GM12891 (cell line): ENCODE measurements at regions not wholly inside any gene's neighbourhood (a gene's known extent, or its start where the extent isn't known, plus 50 kb on each side); places are given as distances from the start of the nearest gene placed in this dataset.

Experiments
- DNase-seq: peaks from one replicate; pipeline ENCODE4 v3.0.0; 2011; ENCODE audit warnings: low spot score; ENCODE audit not compliant: insufficient read length
- FAIRE-seq: peaks from 2 replicates; lab custom pipeline; 2011; peaks lifted over from hg19 to GRCh38; lab: Jason Lieb, UNC
- PAX5 ChIP-seq: IDR thresholded peaks from 2 replicates; pipeline ENCODE4 v1.6.1; 2011; ENCODE audit warnings: low read length, moderate library complexity, mild to moderate bottlenecking; ENCODE audit not compliant: insufficient read depth, severe bottlenecking
- POLR2A ChIP-seq: IDR thresholded peaks from 2 replicates; pipeline ENCODE4 v1.6.1; 2011; ENCODE audit warnings: low read depth, low read length, control low read depth
- POLR2AphosphoS5 ChIP-seq: IDR thresholded peaks from 2 replicates; pipeline ENCODE4 v1.6.1; 2011; ENCODE audit warnings: low read depth, low read length, control low read depth
- POU2F2 ChIP-seq: IDR thresholded peaks from 2 replicates; pipeline ENCODE4 v1.6.1; 2011; ENCODE audit warnings: low read depth, mild to moderate bottlenecking, control low read depth, low read length, moderate library complexity
- SPI1 ChIP-seq: IDR thresholded peaks from 2 replicates; pipeline ENCODE4 v1.6.1; 2011; ENCODE audit warnings: low read depth, low read length, control low read depth
- TAF1 ChIP-seq: IDR thresholded peaks from 2 replicates; pipeline ENCODE4 v1.6.1; 2011; ENCODE audit warnings: low read depth, low read length, control low read depth

DNA sequence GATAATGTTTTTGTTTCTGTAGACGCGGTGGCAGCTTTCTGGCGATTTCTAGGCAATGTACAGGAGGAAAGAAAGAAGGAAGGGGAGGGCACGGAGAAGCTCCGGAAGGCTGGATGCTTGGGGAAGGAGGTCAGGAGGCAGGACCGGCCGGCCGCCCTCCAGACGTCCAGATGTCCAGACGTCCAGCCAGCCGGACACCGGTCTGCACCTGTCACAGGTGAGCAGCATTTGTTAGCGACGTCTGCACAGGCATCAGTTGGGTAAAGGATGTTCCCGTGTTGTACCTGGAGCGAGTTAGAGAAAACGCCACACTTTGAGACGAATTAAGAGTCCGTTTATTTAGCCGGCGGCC, 90.0 kb upstream of the PPP2R3B start:
- DNase-seq: no peak
- TF ChIP-seq SPI1: no peak
- FAIRE-seq: no peak

DNA sequence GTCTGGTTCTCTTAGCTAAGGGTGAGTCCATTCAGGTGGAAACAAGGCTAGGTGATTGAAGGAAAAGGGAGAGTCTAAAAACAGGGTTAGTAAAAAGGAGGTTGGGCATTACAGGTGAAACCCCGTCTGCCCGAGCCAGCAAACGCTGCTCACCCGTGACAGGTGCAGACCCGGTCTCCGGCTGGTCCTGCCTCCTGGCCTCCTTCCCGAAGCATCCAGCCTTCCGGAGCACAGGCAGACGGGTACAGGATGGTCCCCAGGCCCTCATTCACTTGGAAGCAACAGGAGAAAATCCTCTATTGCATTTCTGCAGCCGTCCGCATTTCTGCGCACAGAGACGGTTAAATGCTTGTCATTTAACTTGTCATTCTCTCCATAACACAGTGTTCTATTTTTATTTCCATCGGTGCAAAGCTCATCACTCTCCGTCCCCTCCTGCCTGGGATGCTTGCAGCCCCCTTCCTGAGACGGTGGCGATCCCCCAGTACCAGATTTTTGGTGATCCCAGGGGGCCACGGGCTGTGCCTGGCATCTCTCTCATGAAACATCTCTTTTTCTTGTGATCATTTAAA, 90.8 kb upstream of the PPP2R3B start:
- no peak for FAIRE-seq
- no peak for DNase-seq
- no peak for TF ChIP-seq POLR2A
- TF ChIP-seq PAX5: no peak
- no peak for TF ChIP-seq TAF1
- TF ChIP-seq SPI1: no peak
- no peak for TF ChIP-seq POLR2AphosphoS5
- TF ChIP-seq POU2F2: no peak

DNA sequence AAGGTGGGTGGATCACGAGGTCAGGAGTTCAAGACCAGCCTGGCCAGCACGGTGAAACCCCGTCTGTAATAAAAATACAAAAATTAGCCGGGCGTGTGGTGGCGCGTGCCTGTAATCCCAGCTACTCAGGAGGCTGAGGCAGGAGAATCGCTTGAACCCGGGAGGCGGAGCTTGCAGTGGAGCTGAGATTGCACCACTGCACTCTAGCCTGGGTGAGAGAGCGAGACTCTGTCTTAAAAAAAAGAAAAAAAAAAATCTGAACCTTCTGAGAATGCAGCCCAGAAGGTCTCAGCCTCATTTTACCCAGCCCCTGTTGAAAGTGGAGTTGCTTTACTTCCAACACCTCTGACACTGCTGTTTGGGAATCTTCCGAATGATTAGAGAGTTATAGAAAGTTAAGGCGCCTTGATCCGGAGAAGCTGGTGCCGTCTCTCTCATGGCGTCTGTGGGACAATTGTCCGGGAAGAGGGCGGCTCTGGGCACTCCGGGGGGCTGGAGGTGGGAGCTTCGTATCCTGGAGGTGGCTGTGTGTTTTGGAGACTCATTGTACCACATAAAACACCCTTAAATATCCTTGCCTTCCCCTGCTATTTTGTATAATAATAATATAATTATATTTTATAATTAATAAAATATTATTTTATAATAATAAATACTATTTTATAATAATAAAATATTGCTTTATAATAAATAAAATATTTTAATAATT, 92.7 kb upstream of the PPP2R3B start:
- DNase-seq (no peak), FAIRE-seq (no peak)
- TF ChIP-seq TAF1: no peak
- TF ChIP-seq POU2F2: no peak
- TF ChIP-seq POLR2AphosphoS5: no peak
- no peak for TF ChIP-seq POLR2A
- TF ChIP-seq SPI1: no peak
- TF ChIP-seq PAX5: no peak

DNA sequence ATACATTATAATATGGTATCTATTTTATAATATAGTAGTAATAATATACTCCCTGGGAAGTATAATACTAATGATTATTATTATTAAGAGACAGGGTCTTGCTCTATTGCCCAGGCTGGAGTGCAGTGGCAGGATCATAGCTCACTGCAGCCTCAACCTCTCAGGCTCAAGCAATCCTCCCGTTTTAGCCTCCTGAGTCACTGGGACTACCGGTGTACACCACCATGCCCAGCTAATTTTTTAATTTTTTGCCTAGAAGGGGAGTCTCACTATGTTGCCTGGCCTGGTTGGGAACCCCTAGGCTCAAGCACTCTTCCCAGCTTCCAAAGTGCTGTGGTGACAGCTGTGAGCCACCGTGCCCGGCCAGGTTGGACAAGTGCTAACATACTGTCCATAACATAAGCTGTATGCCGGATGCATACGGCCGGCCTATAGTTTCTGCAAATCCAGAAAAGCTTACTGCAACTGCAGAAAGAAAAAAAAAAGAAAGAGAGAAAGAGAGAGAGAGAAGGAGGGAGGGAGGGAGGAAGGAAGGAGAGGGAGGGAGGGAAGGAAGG, 94.2 kb upstream of the PPP2R3B start:
- no peak for TF ChIP-seq POLR2AphosphoS5
- no peak for TF ChIP-seq POLR2A
- no peak for TF ChIP-seq TAF1
- TF ChIP-seq SPI1: no peak
- TF ChIP-seq PAX5: no peak
- TF ChIP-seq POU2F2: no peak
- DNase-seq (no peak), FAIRE-seq (no peak)

DNA sequence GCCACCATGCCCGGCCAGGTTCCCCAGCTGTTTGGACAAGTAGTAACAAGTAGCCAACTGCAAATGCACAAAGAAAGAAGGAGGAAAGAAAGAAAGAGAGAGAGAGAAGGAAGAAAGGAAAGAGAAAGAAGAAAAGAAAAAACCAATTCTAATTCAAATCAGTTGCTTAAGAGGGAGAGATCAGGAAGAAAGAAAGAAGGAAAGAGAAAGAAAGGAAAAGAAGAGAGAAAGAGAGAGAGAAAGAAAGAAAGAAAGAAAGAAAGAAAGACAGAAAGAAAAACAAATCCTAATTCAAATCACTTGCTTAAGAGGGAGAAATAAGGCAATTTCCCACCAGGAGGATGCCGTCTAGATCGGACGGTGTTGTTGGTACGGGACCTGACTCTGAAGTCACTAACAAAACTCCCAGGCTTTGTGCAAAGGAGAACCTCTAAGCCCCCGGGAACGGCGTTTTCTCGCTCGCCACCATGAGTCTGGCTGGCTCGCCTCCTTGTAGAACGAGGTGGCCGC, 95.5 kb upstream of the PPP2R3B start:
- DNase-seq (no peak), FAIRE-seq (no peak)
- TF ChIP-seq POLR2A: no peak
- no peak for TF ChIP-seq TAF1
- no peak for TF ChIP-seq POLR2AphosphoS5
- TF ChIP-seq POU2F2: no peak
- no peak for TF ChIP-seq SPI1
- TF ChIP-seq PAX5: no peak

DNA sequence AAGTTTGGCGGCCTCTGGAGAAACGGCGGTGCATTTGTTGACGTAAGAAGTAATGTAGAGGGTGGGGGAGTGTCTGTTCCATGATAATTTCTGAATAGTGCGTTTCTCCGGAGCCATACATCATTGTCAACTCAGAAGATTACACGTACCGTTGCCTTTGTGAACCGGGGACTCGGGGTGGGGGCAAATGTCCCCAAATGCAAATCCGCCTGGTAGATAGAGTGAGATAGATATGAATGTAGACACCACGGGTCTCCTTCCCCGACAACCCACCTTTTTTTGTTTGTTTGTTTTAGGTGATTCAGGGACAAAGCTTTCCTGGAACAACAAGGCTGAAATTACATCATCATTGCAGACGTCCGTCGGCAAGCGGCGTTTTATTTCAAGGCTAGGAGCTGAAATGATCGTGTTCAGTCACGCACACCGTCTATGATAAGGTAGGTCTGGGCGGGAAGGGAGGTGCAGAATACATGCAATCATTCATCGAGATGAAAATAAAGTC, 96.0 kb upstream of the PPP2R3B start:
- TF ChIP-seq POU2F2 (no peak), SPI1 (no peak), PAX5 (no peak), TAF1 (no peak), POLR2AphosphoS5 (no peak), POLR2A (no peak)
- no peak for DNase-seq
- FAIRE-seq: no peak

DNA sequence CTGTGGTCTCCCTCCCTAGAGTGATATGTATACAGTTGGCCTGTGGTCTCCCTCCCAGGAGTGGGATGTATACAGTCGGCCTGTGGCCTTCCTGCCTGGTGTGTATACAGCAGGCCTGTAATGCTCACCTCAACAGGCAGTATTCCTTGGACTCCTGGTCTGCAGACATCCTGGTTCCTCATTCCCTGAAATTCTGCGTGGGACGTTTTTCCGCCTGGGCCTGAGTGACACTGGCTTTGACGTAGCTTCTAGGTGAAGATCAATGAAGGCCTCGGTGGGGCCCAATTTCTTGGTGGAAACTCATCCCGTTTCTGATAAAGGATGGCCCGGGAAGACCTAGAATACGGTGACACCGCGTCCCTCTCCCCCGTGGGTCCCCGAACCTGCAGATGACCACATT, 98.7 kb upstream of the PPP2R3B start:
- TF ChIP-seq POLR2AphosphoS5: no peak
- no peak for FAIRE-seq
- no peak for DNase-seq

DNA sequence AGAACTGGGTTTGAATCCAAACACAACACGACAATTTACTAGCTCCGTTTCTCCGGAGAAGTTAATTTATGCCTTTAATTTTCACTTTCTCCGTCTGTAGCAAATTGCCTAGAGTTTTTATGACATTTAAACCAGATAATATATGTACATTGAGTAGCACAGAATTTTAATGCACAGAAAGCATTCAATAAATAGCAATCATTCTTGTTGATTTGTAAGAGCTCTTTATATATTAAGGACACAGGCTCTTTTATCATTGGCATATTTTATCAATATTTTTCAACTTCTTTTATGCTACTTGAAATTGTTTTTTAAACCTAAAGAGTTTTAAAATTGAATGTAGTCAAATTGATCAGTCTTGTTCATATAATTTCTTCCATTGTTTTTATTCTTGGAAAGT, 99.6 kb upstream of the PPP2R3B start:
- no peak for DNase-seq
- TF ChIP-seq POU2F2 (no peak), SPI1 (no peak), POLR2AphosphoS5 (no peak), TAF1 (no peak), PAX5 (no peak), POLR2A (no peak)
- no peak for FAIRE-seq

DNA sequence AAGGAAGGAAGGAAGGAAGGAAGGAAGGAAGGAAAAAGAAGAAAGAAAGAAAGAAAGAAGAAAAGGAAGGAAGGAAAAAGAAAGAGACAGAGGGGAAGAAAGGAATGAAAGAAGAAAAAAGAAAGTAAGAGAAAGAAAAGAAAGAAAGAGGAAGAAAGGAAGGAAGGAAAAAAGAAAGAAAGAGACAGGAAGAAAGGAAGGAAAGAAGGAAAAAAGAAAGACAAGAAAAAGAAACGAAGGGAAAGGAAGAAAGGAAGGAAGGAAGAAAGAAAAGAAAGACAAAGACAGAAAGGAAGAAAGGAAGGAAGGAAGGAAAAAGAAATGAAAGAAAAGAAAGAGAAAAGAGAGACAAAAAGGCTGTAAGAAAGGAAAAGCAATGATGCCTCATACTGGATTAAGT, 101.1 kb upstream of the PPP2R3B start:
- no peak for TF ChIP-seq PAX5
- no peak for TF ChIP-seq POLR2A
- no peak for TF ChIP-seq SPI1
- no peak for TF ChIP-seq POLR2AphosphoS5
- TF ChIP-seq POU2F2: no peak
- DNase-seq (no peak), FAIRE-seq (no peak)
